HG03108 (cell line): ENCODE measurements at regions not wholly inside any gene's neighbourhood (a gene's known extent, or its start where the extent isn't known, plus 50 kb on each side); places are given as distances from the start of the nearest gene placed in this dataset.

ENCODE experiments used
- ATAC-seq: cut with Tn5 transposase; IDR thresholded peaks from one replicate; pipeline ENCODE4 v1.9.1; 2021; ENCODE audit warnings: moderate library complexity; ENCODE audit not compliant: unreplicated experiment

- no peak for ATAC-seq
Observed at GRCh38 chr2:6443061-6443823, 422.5 kb downstream of the CMPK2 start.

- no peak for ATAC-seq
Observed at GRCh38 chr2:6444514-6444913, 421.2 kb downstream of the CMPK2 start.

- ATAC-seq: no peak
Observed at GRCh38 chr2:6445156-6445555, 420.6 kb downstream of the CMPK2 start.

- ATAC-seq: no peak
Observed at GRCh38 chr2:6446938-6447608, 418.6 kb downstream of the CMPK2 start.

- ATAC-seq: no peak
Observed at GRCh38 chr2:6448893-6449292, 416.8 kb downstream of the CMPK2 start.

GRCh38 chr2:6449343-6449742 is 416.4 kb downstream of the CMPK2 start:
- no peak for ATAC-seq

GRCh38 chr2:6452702-6453481 is 412.8 kb downstream of the CMPK2 start:
- ATAC-seq: no peak

GRCh38 chr2:6454286-6454990 is 411.3 kb downstream of the CMPK2 start:
- no peak for ATAC-seq

GRCh38 chr2:6459138-6459537 is 406.6 kb downstream of the CMPK2 start:
- ATAC-seq: no peak

GRCh38 chr2:6470518-6470917 is 395.2 kb downstream of the CMPK2 start:
- ATAC-seq: no peak

- no peak for ATAC-seq
Observed at GRCh38 chr2:6471419-6471818, 394.3 kb downstream of the CMPK2 start.

GRCh38 chr2:6474161-6475140 is 391.3 kb downstream of the CMPK2 start:
- no peak for ATAC-seq

- no peak for ATAC-seq
Observed at GRCh38 chr2:6475155-6475940, 390.4 kb downstream of the CMPK2 start.

GRCh38 chr2:6480514-6480913 is 385.2 kb downstream of the CMPK2 start:
- ATAC-seq: no peak

GRCh38 chr2:6482256-6482655 is 383.5 kb downstream of the CMPK2 start:
- ATAC-seq: no peak

- ATAC-seq: no peak
Observed at GRCh38 chr2:6487765-6488164, 377.9 kb downstream of the CMPK2 start.

- no peak for ATAC-seq
Observed at GRCh38 chr2:6492573-6492972, 373.1 kb downstream of the CMPK2 start.

GRCh38 chr2:6493266-6493665 is 372.4 kb downstream of the CMPK2 start:
- no peak for ATAC-seq

- no peak for ATAC-seq
Observed at GRCh38 chr2:6493669-6494068, 372.0 kb downstream of the CMPK2 start.
